IMR-90 (cell line): ENCODE measurements at regions not wholly inside any gene's neighbourhood (a gene's known extent, or its start where the extent isn't known, plus 50 kb on each side); places are given as distances from the start of the nearest gene placed in this dataset.

Source experiments
- ATAC-seq: fragments of 200-7000 bp; cut with Tn5 transposase; 2 replicates; pipeline ENCODE4 v1.9.1; 2020; ENCODE audit warnings: low read depth, mild to moderate bottlenecking, moderate library complexity
- BruUV-seq: library from RNA; stranded (reverse); fragments of 400-500 nt; replicated peaks from 2 replicates; lab custom pipeline; 2021; lab: Mats Ljungman, UMichigan
- CTCF ChIA-PET: fragments of 300-600 bp; formaldehyde crosslinking; extraction: SDS; loops from one replicate; lab custom pipeline; 2021; ENCODE audit warnings: antibody characterized with exemption; lab: Yijun Ruan, JAX
- POLR2A ChIA-PET: fragments of 300-600 bp; sonication (Branson Sonifier 250); formaldehyde crosslinking; loops from one replicate; lab custom pipeline; 2022; ENCODE audit warnings: antibody characterized with exemption; ENCODE audit not compliant: unreplicated experiment; lab: Charles Lee
- DNase-seq: peaks from one replicate; pipeline ENCODE4 v3.0.0; 2013
- H2AFZ ChIP-seq: replicated peaks from 2 replicates; pipeline ENCODE3; 2013; ENCODE audit warnings: low read length, mild to moderate bottlenecking; ENCODE audit not compliant: poor library complexity
- H2AK5ac ChIP-seq: 2 replicates; pipeline ENCODE4 v1.6.1; 2013; ENCODE audit warnings: low read depth, low read length, inconsistent platforms
- H2AK9ac ChIP-seq: replicated peaks from 2 replicates; pipeline ENCODE3; 2013; ENCODE audit warnings: mild to moderate bottlenecking, low read depth, low read length, moderate library complexity; ENCODE audit not compliant: poor library complexity
- H2BK120ac ChIP-seq: 2 replicates; pipeline ENCODE4 v1.6.1; 2013; ENCODE audit warnings: low read depth, low read length, inconsistent platforms
- H2BK15ac ChIP-seq: 3 replicates; pipeline ENCODE4 v1.6.1; 2013; ENCODE audit warnings: low read depth, low read length, inconsistent platforms
- H2BK20ac ChIP-seq: 2 replicates; pipeline ENCODE4 v1.6.1; 2013; ENCODE audit warnings: low read depth, mild to moderate bottlenecking, inconsistent platforms, low read length, moderate library complexity
- H2BK5ac ChIP-seq: 2 replicates; pipeline ENCODE4 v1.6.1; 2013; ENCODE audit warnings: mild to moderate bottlenecking, low read depth, low read length, inconsistent platforms; ENCODE audit not compliant: poor library complexity, severe bottlenecking
- H3K14ac ChIP-seq: replicated peaks from 2 replicates; pipeline ENCODE4 v1.6.1; 2013; ENCODE audit warnings: low read depth, low read length, inconsistent platforms
- H3K18ac ChIP-seq: 2 replicates; pipeline ENCODE4 v1.6.1; 2013; ENCODE audit warnings: low read depth, low read length, control low read depth
- H3K23ac ChIP-seq: 2 replicates; pipeline ENCODE4 v1.6.1; 2013; ENCODE audit warnings: low read depth, low read length, inconsistent platforms
- H3K27ac ChIP-seq: 2 replicates; pipeline ENCODE4 v1.5.1; 2013; ENCODE audit warnings: mild to moderate bottlenecking, control low read depth, low read length; ENCODE audit not compliant: insufficient read depth
- H3K27me3 ChIP-seq: 2 replicates; pipeline ENCODE4 v1.6.1; 2013; ENCODE audit warnings: low read length; ENCODE audit not compliant: control insufficient read depth, insufficient read depth
- H3K36me3 ChIP-seq: 2 replicates; pipeline ENCODE4 v1.6.1; 2013; ENCODE audit warnings: low read length, mixed read lengths; ENCODE audit not compliant: control insufficient read depth, insufficient read depth
- H3K4ac ChIP-seq: 2 replicates; pipeline ENCODE4 v1.6.1; 2013; ENCODE audit warnings: low read depth, low read length, inconsistent platforms
- H3K4me1 ChIP-seq: 2 replicates; pipeline ENCODE4 v1.6.1; 2013; ENCODE audit warnings: low read length, mixed read lengths; ENCODE audit not compliant: control insufficient read depth, insufficient read depth
- H3K4me2 ChIP-seq: 2 replicates; pipeline ENCODE4 v1.6.1; 2013; ENCODE audit warnings: low read depth, mild to moderate bottlenecking, control low read depth, low read length, moderate library complexity
- H3K4me3 ChIP-seq: 2 replicates; pipeline ENCODE4 v1.5.1; 2013; ENCODE audit warnings: low read depth, mild to moderate bottlenecking, control low read depth, low read length, moderate library complexity; ENCODE audit not compliant: insufficient read depth
- H3K56ac ChIP-seq: 2 replicates; pipeline ENCODE4 v1.6.1; 2013; ENCODE audit warnings: low read length, inconsistent platforms; ENCODE audit not compliant: insufficient read depth; ENCODE audit errors: extremely low read depth
- H3K79me1 ChIP-seq, 2 experiments: 2 replicates each; pipeline ENCODE4 v1.6.1; 2013; ENCODE audit warnings: low read length in 2 of 2, inconsistent platforms in 1 of 2, low read depth in 1 of 2
- H3K9ac ChIP-seq: 2 replicates; pipeline ENCODE4 v1.6.1; 2013; ENCODE audit warnings: low read depth, low read length, control low read depth
- H3K9me1 ChIP-seq: 2 replicates; pipeline ENCODE4 v1.6.1; 2013; ENCODE audit warnings: low read length, inconsistent platforms; ENCODE audit not compliant: insufficient read depth
- H3K9me3 ChIP-seq: 2 replicates; pipeline ENCODE4 v1.6.1; 2013; ENCODE audit warnings: low read length; ENCODE audit not compliant: control insufficient read depth, insufficient read depth
- H4K20me1 ChIP-seq: 2 replicates; pipeline ENCODE4 v1.6.1; 2013; ENCODE audit warnings: low read length, inconsistent platforms; ENCODE audit not compliant: insufficient read depth
- H4K5ac ChIP-seq: 2 replicates; pipeline ENCODE4 v1.6.1; 2013; ENCODE audit warnings: mild to moderate bottlenecking, low read depth, low read length, control low read depth
- H4K8ac ChIP-seq, 2 experiments: 2 replicates each; pipeline ENCODE4 v1.6.1; 2013; ENCODE audit warnings: low read depth in 2 of 2, low read length in 2 of 2, control low read depth in 1 of 2, inconsistent platforms in 1 of 2
- H4K91ac ChIP-seq: 2 replicates; pipeline ENCODE4 v1.6.1; 2013; ENCODE audit warnings: low read depth, low read length, inconsistent platforms; ENCODE audit not compliant: insufficient read depth
- BHLHE40 ChIP-seq: fragments of 150-350 bp; IDR thresholded peaks from 2 replicates; pipeline ENCODE4 v1.6.1; 2016; ENCODE audit warnings: mild to moderate bottlenecking, low read depth, low read length
- CEBPB ChIP-seq: IDR thresholded peaks from 2 replicates; pipeline ENCODE4 v1.6.1; 2012; ENCODE audit warnings: low read depth, low read length, improper control_type of control experiment
- CHD1 ChIP-seq: IDR thresholded peaks from 2 replicates; pipeline ENCODE4 v1.6.1; 2012; ENCODE audit warnings: low read depth, low read length, improper control_type of control experiment
- CTCF ChIP-seq: conservative IDR thresholded peaks from 2 replicates; pipeline ENCODE4 v1.5.1; 2012; ENCODE audit warnings: mild to moderate bottlenecking, low read depth, low read length, improper control_type of control experiment
- FOS ChIP-seq: fragments of 150-350 bp; IDR thresholded peaks from 2 replicates; pipeline ENCODE4 v1.6.1; 2016; ENCODE audit warnings: low read depth, low read length
- MAFK ChIP-seq: IDR thresholded peaks from 2 replicates; pipeline ENCODE4 v1.6.1; 2012; ENCODE audit warnings: low read depth, low read length, improper control_type of control experiment
- MAZ ChIP-seq: IDR thresholded peaks from 2 replicates; pipeline ENCODE4 v1.6.1; 2012; ENCODE audit warnings: low read depth, mild to moderate bottlenecking, low read length, improper control_type of control experiment, moderate library complexity, borderline replicate concordance
- NFE2L2 ChIP-seq: fragments of 150-350 bp; IDR thresholded peaks from 2 replicates; pipeline ENCODE4 v1.6.1; 2016; ENCODE audit warnings: low read depth, mild to moderate bottlenecking, low read length
- RAD21 ChIP-seq: IDR thresholded peaks from 2 replicates; pipeline ENCODE4 v1.6.1; 2012; ENCODE audit warnings: low read length, improper control_type of control experiment
- RFX5 ChIP-seq: IDR thresholded peaks from 2 replicates; pipeline ENCODE4 v1.8.0; 2012; ENCODE audit warnings: low read depth, mild to moderate bottlenecking, low read length, moderate library complexity
- SMC3 ChIP-seq: fragments of 150-350 bp; IDR thresholded peaks from 2 replicates; pipeline ENCODE4 v1.6.1; 2016; ENCODE audit warnings: low read depth, mild to moderate bottlenecking, antibody characterized with exemption, low read length, moderate library complexity
- WGBS, 2 experiments: methylation state at CpG; one replicate each; pipeline versions ENCODE4 v1.1.5 to v1.1.7; 2013; ENCODE audit warnings: missing lambda C conversion rate in 2 of 2; ENCODE audit not compliant: insufficient read length in 1 of 2; ENCODE audit errors: extremely low coverage in 2 of 2; 5-methylcytosine and 5-hydroxymethylcytosine counted together
- dilution Hi-C: fragments of 300-500 bp; cut with HindIII; formaldehyde crosslinking; loops from one replicate; pipeline ENCODE4 v1.14.3; 2018; ENCODE audit warnings: low sequenced_read_pairs; ENCODE audit not compliant: unreplicated experiment
- in situ Hi-C: fragments of 300-500 bp; cut with MboI; formaldehyde crosslinking; loops from 3 replicates; pipeline ENCODE4 v1.14.3; 2019; ENCODE audit warnings: low sequenced_read_pairs, inconsistent platforms, mixed read lengths
- intact Hi-C: fragments of 100-400 bp; cut with micrococcal nuclease; formaldehyde crosslinking; loops from 2 replicates; pipeline ENCODE4 v1.10.0; 2022

GRCh38 chr6:144873623-144874378 lies 588.7 kb downstream of the UTRN start:
- in situ Hi-C loops (no loop called here), dilution Hi-C loops (no loop called here), intact Hi-C loops (no loop called here)
- H3K23ac ChIP-seq = no peak overlapping the region
- no peak overlapping the region for H2BK20ac ChIP-seq
- no peak overlapping the region for H2AFZ ChIP-seq
- H3K79me1 ChIP-seq = no peaks in the 10 kb centered on the region
- H4K5ac ChIP-seq = no peak overlapping the region
- CTCF ChIA-PET = no interaction called here
- no TSS peak for BruUV-seq
- H3K14ac ChIP-seq = no peak overlapping the region
- no peak overlapping the region for H2AK5ac ChIP-seq
- H4K91ac ChIP-seq = no peak overlapping the region
- no peaks in the 10 kb centered on the region for H3K9me3 ChIP-seq
- H4K8ac ChIP-seq = no peak overlapping the region
- no peaks in the 10 kb centered on the region for H3K4me1 ChIP-seq
- H2BK5ac ChIP-seq = no peak overlapping the region
- H3K9me1 ChIP-seq = no peaks in the 10 kb centered on the region
- POLR2A ChIA-PET = no interaction called here
- ATAC-seq (no peak), DNase-seq (no peak)
- no peak overlapping the region for H2AK9ac ChIP-seq
- no peak overlapping the region for H2BK120ac ChIP-seq
- no peak overlapping the region for H3K4ac ChIP-seq
- H3K9ac ChIP-seq = no peak overlapping the region
- H3K56ac ChIP-seq = no peak overlapping the region
- no peaks in the 10 kb centered on the region for H3K36me3 ChIP-seq
- no peaks in the 10 kb centered on the region for H4K20me1 ChIP-seq
- H3K27me3 ChIP-seq = no peaks in the 10 kb centered on the region
- H3K27ac ChIP-seq = no peak overlapping the region
- H2BK15ac ChIP-seq = no peak overlapping the region
- no CpG with 5 or more reads among the region's 1 CpG for WGBS, 2 experiments
- no peak for TF ChIP-seq MAFK
- TF ChIP-seq RFX5 = no peak
- no peak for TF ChIP-seq SMC3
- no peak for TF ChIP-seq CEBPB
- no peak for TF ChIP-seq CHD1
- TF ChIP-seq CTCF = no peak
- TF ChIP-seq NFE2L2 = no peak
- no peak for TF ChIP-seq FOS
- no peak for TF ChIP-seq BHLHE40
- no peak for TF ChIP-seq RAD21
- TF ChIP-seq MAZ = no peak
- H3K18ac ChIP-seq = no peak overlapping the region
- no peak overlapping the region for H3K4me3 ChIP-seq
- no peak overlapping the region for H3K4me2 ChIP-seq
